ENCODE measurements at regions not wholly inside any gene's neighbourhood (a gene's known extent, or its start where the extent isn't known, plus 50 kb on each side); places are given as distances from the start of the nearest gene placed in this dataset.
"Not testable (repeated sequence)": the region's sequence is repeated elsewhere in the genome, so short reads cannot be mapped to it uniquely, and the experiment has no call there.

DNA sequence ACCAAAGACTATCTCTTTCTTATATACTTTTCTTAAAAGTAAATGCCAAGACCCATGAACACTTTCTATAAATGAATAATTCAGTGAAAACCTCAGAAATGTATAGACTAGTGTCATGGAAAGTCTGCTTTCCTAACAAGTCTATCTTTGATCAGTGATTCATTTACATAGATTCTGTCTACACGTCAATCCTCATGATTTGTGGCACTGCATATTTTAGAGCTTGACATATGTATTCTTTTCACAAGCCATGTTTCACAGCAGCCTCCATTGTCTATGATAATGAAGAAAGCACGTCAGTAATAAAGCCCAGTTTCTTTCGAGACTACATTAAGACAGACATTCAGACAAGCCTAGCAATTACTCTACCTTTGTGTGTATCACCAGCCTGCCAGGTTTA lies 486.6 kb downstream of the IRS1 start:
- DNase-seq = no peak

DNA sequence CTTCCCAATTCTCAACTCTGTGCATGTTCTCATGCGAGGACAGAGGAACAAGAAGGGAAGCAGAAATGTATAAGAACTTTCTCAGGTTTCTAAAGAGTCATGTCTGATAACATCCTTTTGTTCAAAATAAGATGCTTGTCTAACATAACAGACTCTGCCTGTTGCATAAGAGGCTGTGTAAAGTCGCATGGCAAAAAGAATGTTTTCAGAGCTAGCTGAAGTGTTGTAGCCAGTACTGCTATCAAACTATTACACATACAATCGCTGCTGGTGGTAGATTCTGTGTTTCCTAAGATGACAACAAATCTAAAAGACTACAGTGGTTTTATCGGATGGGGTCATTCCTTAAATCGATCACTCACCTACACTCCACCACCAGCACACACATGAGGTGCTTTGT lies 487.5 kb downstream of the IRS1 start:
- no peak for DNase-seq

DNA sequence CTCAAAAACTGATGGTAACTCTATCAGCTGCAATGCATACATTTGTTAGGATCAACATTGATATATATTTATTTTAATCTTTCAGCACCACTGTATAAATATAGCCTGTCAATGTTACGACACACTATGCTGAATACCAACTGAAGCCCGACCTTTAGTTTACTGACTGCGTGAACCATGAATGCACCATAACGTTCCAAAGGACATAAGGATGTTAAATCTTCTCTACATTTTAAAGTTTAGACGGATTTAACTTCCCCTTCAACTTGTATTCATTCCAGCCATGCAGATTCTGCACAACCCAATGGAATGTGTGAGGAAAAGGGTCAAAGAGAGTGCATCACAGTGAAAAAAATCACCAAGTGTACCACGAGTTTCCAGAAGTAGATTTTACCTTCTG lies 489.5 kb downstream of the IRS1 start:
- DNase-seq = no peak

DNA sequence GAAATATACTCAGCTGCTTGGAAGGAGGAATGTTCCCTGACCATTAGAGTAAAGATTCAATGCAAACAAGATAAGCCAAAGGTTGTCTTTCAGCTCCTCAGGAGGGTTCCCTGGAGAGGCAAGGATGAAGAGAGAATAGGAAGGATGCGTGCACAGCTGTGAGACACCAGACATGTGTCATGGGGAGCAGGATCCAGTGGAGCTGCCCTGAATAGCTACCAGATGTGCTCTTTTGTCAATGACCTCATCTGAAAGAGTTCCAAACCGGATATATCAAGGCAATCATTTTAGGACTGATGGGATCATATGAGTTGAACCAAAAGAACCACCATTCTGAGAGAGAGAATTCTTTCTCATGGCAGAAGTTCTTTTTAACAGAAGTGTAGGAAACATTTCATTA lies 490.6 kb downstream of the IRS1 start:
- no peak for DNase-seq

DNA sequence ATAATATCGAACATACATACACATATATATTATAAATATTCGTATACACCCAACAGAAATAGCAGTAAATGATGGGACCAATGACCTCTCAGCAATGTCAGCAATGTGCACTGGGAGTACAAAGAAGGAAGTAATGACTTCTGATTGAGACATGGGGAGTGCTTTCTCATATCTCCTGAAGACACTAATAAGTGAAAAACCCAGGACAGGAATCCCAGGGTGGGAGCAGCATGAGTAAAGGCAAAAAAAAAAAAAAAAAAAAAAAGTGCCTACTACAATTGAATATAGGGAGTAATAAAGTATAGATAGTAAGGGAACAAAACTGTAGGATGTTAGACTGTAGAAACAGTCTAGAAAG lies 491.3 kb downstream of the IRS1 start:
- no peak for DNase-seq

DNA sequence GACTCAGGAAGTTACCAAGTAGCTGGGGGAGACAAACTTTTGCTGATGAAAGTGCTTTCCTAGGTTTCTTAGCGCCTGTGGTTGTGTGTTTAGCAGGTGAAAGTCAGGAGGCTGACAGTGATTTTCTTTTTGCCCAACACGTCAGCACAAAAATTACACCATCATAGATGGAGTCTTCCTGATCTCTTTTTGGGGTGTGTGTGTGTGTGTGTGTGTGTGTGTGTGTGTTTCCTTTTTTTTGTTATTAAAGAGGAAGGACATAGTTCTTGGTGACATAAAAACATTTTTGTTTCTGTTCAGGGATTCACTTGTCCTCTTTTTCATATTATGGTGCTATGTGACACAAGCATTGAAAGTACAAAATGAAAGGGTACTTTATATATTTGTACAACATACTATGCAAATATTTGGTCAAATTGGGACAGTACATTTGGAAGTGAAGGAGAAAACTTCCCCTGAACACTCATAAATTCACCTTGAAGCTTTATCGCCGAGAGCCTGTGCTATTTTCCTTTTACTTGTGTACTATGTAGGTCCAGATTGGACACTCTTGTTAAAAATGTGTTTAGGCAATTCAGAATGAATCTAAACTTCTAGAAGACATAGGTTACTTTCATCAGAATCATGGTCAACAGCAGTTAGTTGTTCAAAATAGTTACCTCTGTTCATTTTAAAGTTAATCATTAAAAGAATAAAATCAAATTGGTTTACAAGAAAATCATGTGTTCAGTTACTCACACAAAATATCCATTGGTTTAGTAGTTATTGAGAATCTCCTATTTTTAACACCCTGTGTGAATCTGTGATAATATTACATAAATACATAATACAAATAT lies 491.9 kb downstream of the IRS1 start:
- no peak for DNase-seq

DNA sequence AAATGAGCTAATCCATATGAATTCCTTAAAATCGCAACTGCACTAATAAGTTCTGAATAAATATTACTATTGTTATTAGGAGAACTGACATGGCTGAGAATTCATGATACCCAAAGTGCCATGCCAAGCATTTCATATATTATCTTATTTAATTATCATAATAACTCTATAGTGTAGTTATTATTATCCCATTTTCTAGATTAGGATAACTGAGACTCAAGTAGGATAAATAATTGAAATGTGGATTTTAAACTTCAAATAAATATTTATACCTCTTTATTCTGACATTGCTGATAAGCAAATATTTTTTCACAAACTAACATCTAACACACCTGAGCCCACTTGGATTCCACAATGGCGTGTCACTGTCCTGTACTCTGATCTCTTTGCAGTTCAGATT lies 492.7 kb downstream of the IRS1 start:
- no peak for DNase-seq

DNA sequence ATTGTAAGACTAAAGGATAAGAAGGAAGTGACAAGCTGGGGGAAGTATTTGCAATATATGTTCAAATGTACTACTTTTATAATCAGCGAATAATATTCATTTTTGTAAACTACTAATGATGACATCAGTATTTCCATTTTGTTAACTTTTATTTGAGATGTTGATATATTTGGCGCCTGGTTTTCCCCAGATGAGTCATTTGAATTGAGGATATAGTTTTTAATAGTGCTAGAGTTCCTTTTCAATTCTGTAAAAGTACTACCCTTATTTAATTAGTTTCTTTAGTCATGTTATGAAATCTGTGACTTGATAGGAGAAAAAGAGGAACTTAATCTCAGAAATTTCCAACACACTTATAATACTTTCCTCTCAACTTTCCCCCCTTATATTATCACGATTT lies 495.3 kb downstream of the IRS1 start:
- no peak for DNase-seq

DNA sequence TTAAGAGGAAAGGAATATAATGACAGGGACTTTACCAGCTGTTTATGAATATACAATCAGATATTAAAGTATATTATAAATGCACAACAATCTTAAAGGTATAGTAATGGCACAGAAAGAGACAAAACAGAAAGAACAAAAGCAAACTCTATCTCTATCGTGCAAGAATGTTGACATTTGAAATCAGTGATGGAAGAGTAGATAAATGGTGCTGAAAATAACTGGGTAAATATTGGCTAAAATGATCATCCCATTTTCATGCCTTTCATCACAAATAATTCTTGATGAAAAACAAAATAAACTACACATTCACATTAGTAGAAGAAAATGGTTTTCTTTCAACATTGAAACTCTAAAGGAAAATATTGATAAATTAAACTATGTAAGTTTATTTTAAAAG lies 495.9 kb downstream of the IRS1 start:
- no peak for DNase-seq

DNA sequence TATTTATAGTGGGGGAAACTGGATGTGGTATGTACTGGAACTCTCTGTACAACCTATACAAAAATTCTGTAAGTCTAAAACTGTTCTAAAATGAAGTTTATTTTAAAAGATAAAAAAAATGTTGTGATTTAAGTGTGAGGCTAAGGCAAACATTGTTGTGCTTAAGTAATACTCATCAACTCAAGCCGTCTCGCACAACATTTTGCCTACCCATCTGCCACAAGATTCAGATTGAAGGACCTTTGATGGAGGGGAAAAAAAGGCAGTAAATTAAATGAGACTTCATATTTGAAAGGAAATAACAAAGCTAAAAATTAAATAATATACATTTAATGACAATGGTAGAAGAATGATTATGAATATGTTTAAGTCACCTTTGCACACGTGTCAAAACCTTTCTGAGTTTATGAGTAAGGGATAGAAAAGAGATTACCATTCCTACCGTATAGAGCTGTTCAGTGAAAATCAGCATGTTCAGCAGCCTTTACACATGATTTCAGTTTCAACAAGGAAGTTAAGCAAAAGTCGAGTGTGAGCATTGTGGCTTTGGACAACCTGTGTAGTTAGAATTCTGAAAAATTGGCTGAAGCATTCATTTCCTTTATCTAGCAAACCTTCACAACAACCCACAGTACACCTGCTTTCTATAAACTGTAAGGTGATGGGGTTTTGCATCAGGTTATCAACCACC lies 499.3 kb downstream of the IRS1 start:
- no peak for DNase-seq

DNA sequence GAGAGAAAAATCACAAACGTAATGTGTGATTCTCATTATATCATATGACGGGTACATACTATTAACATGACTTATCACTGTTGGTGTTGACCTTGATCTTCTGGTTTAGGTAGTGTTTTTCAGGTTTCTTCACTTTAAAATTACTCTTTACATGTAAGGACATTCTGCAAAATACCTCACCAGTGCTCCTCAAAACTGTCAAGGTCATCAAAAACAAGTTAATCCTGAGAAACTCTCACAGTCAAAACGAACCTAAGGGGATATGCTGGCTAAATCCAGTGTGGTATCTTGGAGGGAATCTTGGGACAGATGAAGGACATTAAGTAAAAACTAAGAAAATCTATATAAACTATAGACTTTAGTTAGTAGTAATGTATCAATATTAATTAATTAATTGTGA lies 499.8 kb downstream of the IRS1 start:
- DNase-seq = no peak

DNA sequence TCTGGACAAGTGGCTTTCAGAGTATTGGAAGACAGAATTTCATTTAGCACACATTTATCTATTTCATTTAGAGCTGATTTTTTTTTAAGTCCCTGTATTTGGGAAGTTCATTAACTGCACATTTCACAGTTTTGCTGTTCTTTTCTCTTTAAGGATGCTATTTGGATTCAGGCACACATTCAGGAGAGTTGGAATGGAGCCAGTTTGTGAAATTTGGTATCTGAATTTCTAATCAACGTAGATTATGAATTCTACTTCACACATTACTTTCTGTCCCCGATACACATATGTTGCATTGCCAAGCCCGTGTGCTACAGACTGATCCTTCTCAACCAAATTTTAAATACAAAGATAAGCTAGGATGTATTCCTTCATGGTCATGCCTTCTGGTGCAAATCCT lies 503.9 kb downstream of the IRS1 start:
- no peak for DNase-seq

DNA sequence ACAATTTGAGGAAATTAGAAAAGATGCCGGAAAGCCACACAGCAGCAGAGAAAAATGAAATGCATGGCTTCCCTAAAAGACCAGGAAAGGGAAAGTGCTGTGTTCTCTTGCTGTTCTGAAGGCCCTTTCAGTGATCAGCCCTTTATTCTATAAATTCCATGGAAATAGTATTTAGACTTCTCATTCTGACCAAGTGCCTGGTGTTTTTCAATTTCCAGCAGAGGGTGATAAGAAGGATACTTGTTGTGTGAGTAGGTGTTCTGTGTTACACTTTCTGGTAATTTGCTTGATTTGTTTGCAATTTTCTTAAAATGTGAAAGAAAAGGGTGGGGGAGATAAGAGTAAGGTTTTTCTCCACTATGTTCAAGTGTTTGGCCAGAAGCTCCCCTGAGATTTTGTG lies 504.5 kb downstream of the IRS1 start:
- no peak for DNase-seq

DNA sequence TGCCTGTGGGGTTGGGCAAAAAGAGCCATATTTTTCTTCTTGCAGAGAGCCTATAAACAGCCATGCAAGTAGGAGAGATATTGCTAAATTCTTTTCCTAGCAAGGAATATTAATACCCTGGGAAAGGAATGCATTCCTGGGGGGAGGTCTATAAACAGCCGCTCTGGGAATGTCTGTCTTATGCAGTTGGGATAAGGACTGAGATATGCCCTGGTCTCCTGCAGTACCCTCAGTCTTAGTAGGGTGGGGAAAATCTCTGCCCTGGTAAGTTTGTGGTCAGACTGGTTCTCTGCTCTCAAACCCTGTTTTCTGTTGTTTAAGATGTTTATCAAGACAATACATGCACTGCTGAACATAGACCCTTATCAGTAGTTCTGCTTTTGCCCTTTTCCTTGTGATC lies 508.3 kb downstream of the IRS1 start:
- DNase-seq = not testable (repeated sequence)

DNA sequence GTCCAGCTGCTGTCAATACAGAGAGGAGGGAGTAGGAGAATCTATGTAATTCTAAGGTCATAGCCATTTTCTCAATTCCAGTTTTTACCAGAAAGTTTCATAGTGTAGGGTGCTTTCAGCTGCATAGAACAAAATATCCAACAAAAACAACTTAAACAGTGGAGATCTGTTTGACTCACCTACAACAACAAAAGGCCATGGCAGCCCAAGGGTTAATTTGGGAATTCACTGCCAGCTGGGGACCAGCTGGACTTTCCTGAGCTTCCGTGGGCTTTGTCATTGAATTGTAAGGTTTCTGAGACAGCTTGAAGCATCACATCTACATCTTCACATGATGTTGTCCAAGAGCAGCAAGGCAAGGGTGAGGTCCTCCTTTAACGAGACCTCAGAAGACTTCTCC lies 512.7 kb downstream of the IRS1 start:
- no peak for DNase-seq

DNA sequence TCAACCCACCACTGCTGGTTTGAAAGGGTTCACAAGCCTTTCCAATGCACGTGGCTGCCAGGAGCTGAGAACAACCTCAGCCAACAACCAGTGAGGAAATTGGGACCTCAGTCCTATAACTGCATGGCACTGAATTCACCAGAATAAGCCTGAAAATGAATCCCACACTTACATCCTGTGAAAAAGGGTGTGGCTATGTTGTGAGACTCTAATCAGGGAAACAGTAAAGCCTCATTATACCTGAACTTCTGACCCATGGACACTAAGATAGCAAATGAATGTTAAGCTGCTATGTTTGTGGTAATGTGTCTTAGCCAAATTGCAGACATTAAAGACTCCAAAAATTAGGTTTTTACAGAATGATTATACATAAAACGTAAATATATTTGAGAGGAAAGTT lies 515.8 kb downstream of the IRS1 start:
- no peak for DNase-seq

DNA sequence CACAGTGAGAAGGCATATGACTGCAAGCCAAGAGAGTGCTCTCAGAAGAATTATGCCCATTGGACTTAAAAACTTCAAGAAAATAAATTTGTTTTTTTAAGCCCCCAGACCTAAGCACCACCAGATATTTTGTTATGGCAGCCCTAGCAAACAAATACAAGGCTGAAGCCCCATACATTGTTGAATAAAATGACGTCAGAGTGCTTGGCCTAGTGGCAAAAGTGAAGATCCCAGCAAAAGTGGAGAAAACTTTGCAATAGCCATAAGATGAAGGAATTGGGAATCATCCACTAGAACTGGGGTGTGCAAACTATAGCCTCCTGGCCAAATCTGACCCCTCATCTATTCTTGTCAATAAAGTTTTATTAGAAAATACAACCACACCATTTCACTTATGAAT lies 517.5 kb downstream of the IRS1 start:
- no peak for DNase-seq

DNA sequence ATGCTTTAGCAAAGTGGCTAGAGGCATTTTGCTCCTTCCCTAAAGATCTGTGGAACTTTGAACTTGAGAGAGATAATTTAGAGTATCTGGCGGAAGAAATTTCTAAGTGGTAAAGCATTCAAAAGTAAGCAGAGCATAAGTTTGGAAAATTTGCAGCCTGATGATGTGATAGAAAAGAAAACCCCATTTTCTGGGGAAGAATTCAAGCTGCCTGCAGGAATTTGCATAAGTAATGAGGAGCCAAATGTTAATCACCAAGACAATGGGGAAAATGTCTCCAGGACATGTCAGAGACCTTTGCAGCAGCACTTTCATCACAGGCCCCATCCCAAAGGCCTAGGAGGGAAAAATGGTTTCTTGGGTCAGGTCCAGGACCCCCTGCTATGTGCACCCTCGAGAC lies 519.5 kb downstream of the IRS1 start:
- not testable (repeated sequence) for DNase-seq

DNA sequence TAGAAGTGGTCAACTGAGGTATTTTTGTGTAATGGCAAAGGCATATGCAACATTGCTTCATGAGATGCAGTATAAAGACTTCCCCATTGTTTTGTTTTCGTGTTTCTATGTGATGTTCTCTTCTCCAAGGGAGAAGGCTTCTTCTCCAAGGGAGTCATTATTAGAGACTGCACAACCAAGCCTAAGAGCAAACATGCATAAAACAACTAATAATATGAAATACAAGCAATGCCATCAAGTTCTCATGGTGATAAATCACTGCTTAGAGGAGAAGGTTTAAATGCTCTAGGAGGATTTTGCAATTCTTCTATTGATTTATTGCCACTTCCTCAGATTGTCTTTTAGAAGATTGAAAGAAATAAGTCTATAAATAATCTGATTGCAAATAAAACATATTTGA lies 524.4 kb downstream of the IRS1 start:
- no peak for DNase-seq

DNA sequence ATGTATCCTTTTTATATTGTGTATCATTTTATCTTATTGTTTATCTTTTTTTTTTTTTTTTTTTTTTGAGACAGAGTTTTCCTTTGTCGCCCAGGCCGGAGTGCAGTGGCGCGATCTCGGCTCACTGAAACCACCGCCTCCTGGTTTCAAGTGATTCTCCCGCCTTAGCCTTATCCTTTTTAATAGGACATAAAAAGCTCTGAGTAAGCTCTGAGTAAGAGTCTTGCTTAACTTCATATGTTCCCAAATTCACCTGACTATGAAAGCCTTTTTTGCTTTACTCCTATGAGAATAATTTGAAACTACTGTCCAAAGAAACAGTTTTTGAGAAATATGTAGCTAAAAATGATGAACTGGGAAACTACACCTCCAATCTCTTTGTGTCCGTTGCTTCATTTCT lies 525.5 kb downstream of the IRS1 start:
- DNase-seq = no peak

DNA sequence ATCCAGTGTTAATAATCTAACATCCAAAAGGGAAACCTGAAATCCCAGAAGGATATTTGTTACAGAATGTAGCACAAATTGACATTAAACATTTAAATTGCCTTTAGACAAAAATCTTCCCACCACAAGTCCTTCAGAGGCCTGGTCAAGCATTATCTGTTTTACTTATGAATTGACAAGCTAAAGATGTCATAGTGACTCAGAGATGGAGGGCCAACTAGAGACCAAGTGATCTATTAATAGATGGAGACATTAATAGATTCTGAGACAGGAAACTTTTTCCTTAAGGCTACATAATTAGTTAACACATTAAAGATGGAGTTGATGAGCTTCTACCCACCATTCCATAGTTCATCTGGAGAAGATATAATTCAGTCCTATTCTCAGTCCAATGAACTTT lies 526.2 kb downstream of the IRS1 start:
- no peak for DNase-seq

DNA sequence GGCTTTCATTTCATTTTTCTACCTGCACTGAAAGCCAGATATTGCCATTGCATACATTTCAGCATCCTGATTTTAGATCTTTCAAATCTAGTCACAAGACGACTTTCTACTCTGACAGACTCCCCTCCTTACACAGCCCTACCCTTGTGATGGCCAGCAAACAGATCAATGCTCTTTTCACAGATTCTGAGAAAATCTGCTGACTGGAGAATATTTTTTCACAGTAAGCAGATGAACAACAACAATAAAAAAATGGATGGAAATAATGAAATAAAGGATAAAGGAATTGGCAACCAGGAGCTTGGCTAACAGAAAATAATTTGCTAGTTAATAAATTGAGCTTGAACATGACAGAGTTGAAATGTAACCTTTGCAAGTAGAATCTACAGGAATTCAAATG lies 527.2 kb downstream of the IRS1 start:
- no peak for DNase-seq

DNA sequence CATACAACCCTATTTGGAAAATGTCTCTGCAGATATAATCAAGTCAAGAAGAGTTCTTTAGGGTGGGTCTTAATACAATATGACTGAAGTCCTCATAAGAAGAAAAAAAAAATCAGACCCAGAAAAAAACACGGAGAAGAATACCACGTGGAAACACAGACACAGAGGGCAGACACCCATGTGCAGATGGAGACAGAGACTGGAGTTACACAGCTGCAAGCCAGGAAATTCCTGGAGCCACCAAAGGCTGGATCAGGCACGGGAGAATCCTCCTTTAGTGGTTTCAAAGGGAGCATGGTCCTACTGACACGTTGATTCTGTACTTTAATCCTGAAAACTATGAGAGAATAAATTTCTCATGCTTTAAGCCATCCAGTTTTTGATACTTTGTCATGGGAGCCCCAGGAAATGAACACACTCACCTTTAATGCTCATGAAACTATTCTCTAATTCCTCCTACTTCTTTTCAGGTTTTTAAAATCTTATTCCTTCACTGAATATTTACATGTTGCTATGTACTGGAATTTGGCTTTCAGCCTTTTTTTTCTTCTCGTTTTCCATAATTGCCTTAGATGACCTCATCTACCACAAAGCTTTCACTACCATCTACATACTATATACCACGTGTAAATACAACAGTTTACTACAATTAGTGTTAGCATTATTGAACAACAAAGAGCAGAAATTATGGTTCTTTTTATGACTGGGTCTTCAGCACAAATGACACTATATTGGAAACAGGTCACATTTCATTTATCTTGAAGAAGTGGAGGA lies 529.1 kb downstream of the IRS1 start:
- no peak for DNase-seq
